ENCODE measurements at regions not wholly inside any gene's neighbourhood (a gene's known extent, or its start where the extent isn't known, plus 50 kb on each side); places are given as distances from the start of the nearest gene placed in this dataset.
"Not testable (repeated sequence)": the region's sequence is repeated elsewhere in the genome, so short reads cannot be mapped to it uniquely, and the experiment has no call there.

- Mint-ChIP-seq H3K9me3 (peaks cover 34% of the 10 kb centered on the region), H3K4me1 (no peaks in the 10 kb centered on the region), H3K36me3 (ENCODE audit: low read depth) (no peaks in the 10 kb centered on the region), H3K27me3 (ENCODE audit: low read depth, poor library complexity) (no peaks in the 10 kb centered on the region), H3K4me3 (no peak overlapping the region), H3K27ac (no peak overlapping the region)
- TF ChIP-seq CTCF (IDR thresholded peaks at IDR 0.05): no peak
- DNase-seq: no peak
Observed at GRCh38 chr11:38524945-38525344, 1926.9 kb upstream of the RAG2 start.

GRCh38 chr11:38517991-38518390 is 1920.0 kb upstream of the RAG2 start:
- DNase-seq: no peak
- no peaks in the 10 kb centered on the region for H3K27me3 Mint-ChIP-seq (ENCODE audit: low read depth, poor library complexity)
- H3K4me1 Mint-ChIP-seq: no peaks in the 10 kb centered on the region
- H3K36me3 Mint-ChIP-seq (ENCODE audit: low read depth): no peaks in the 10 kb centered on the region
- H3K9me3 Mint-ChIP-seq: peaks cover 15% of the 10 kb centered on the region
- TF ChIP-seq CTCF (IDR thresholded peaks at IDR 0.05): no peak
- H3K27ac Mint-ChIP-seq: no peak overlapping the region
- H3K4me3 Mint-ChIP-seq: no peak overlapping the region

- DNase-seq; H3K27me3 Mint-ChIP-seq (ENCODE audit: low read depth, poor library complexity); H3K9me3 Mint-ChIP-seq; H3K36me3 Mint-ChIP-seq (ENCODE audit: low read depth); H3K27ac Mint-ChIP-seq; H3K4me3 Mint-ChIP-seq; H3K4me1 Mint-ChIP-seq: not testable (repeated sequence)
Observed at GRCh38 chr11:38512830-38513229, 1914.8 kb upstream of the RAG2 start.

- Mint-ChIP-seq H3K27me3 (ENCODE audit: low read depth, poor library complexity) (no peaks in the 10 kb centered on the region), H3K27ac (no peak overlapping the region), H3K4me1 (no peaks in the 10 kb centered on the region), H3K9me3 (no peaks in the 10 kb centered on the region), H3K4me3 (no peak overlapping the region), H3K36me3 (ENCODE audit: low read depth) (no peaks in the 10 kb centered on the region)
- TF ChIP-seq CTCF (IDR thresholded peaks at IDR 0.05): no peak
- no peak for DNase-seq
Observed at GRCh38 chr11:38510041-38510440, 1912.0 kb upstream of the RAG2 start.

GRCh38 chr11:38503876-38504275 is 1905.8 kb upstream of the RAG2 start:
- H3K27me3 Mint-ChIP-seq (ENCODE audit: low read depth, poor library complexity): no peaks in the 10 kb centered on the region
- H3K36me3 Mint-ChIP-seq (ENCODE audit: low read depth): no peaks in the 10 kb centered on the region
- no peak for TF ChIP-seq CTCF (IDR thresholded peaks at IDR 0.05)
- H3K27ac Mint-ChIP-seq: no peak overlapping the region
- no peak for DNase-seq
- H3K4me1 Mint-ChIP-seq: no peaks in the 10 kb centered on the region
- H3K4me3 Mint-ChIP-seq: no peak overlapping the region
- no peaks in the 10 kb centered on the region for H3K9me3 Mint-ChIP-seq

GRCh38 chr11:38498721-38499120 is 1900.7 kb upstream of the RAG2 start:
- TF ChIP-seq CTCF (IDR thresholded peaks at IDR 0.05): no peak

More at GRCh38 chr11:38498721-38499120, 1900.7 kb upstream of the RAG2 start:
- Mint-ChIP-seq H3K4me3 (no peak overlapping the region), H3K9me3 (no peaks in the 10 kb centered on the region), H3K27ac (no peak overlapping the region), H3K36me3 (ENCODE audit: low read depth) (no peaks in the 10 kb centered on the region), H3K27me3 (ENCODE audit: low read depth, poor library complexity) (no peaks in the 10 kb centered on the region), H3K4me1 (no peaks in the 10 kb centered on the region)
- no peak for DNase-seq
